GM20000 (cell line): ENCODE measurements at regions not wholly inside any gene's neighbourhood (a gene's known extent, or its start where the extent isn't known, plus 50 kb on each side); places are given as distances from the start of the nearest gene placed in this dataset.

ENCODE experiments used
- DNase-seq: peaks from one replicate; pipeline ENCODE4 v3.0.0; 2012; ENCODE audit warnings: low spot score
- TF ChIP-seq, protein P1 (sequence below): IDR thresholded peaks from 2 replicates; pipeline ENCODE4 v1.5.1; 2012; ENCODE audit warnings: mild to moderate bottlenecking, control low read depth; ENCODE audit errors: extremely low read depth, missing control alignments

DNA sequence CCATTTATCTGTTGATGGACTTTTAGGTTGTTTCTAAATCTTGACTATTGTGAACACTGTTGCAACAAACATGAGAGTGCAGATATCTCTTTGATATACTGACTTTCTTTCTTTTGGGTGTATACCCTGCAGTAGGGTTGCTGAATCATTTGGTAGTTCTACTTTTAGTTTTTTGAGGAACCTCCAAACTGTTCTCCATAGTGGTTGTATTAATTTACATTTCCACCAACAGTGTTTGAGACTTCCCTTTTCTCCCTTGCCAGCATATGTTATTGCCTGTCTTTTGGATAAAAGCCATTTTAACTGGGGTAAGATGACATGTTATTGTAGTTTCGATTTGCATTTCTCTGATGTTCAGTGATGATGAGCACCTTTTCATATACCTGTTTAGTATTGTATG is 330.0 kb downstream of the DDX10 start:
- DNase-seq = no peak
- TF ChIP-seq, protein P1, sequence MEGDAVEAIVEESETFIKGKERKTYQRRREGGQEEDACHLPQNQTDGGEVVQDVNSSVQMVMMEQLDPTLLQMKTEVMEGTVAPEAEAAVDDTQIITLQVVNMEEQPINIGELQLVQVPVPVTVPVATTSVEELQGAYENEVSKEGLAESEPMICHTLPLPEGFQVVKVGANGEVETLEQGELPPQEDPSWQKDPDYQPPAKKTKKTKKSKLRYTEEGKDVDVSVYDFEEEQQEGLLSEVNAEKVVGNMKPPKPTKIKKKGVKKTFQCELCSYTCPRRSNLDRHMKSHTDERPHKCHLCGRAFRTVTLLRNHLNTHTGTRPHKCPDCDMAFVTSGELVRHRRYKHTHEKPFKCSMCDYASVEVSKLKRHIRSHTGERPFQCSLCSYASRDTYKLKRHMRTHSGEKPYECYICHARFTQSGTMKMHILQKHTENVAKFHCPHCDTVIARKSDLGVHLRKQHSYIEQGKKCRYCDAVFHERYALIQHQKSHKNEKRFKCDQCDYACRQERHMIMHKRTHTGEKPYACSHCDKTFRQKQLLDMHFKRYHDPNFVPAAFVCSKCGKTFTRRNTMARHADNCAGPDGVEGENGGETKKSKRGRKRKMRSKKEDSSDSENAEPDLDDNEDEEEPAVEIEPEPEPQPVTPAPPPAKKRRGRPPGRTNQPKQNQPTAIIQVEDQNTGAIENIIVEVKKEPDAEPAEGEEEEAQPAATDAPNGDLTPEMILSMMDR = no peak

DNA sequence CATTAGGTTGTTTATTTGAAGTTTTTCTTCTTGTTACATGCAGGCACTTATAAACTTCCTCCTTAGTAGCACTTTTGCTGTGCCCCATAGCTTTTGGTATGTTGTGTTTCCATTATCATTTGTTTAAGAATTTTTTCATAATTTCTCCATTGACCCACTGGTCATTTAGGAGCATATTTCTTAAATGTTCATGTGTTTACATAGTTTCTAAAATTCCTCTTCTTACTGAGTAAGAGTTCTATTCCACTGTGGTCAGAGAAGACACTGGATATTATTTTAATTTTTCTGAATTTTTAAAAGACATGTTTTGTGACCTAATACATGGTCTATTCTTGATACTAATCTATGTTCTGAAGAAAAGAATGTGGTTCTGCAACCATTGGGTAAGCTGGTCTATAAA is 333.0 kb downstream of the DDX10 start:
- TF ChIP-seq, protein P1 = no peak

DNA sequence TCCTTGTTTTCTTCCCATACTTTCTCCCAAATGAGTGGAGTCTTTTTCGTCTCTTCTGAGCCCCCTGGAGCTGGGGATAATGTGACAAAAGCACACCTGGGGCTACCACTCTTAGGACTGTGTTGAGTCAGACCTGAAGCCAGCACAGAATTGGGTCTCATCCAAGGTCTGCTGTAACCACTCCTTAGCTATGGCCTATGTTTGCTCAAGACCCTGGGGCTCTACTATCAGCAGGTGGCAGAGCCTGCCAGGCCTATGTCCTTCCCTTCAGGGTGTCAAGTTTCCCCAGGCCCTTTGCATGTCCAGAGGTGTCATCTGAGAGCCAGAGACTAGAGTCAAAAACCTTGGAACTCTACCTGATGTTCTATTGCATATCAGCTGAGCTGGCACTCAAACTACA is 335.7 kb downstream of the DDX10 start:
- TF ChIP-seq, protein P1 = no peak
- DNase-seq = no peak

More for the DNA sequence above, 333.0 kb downstream of the DDX10 start:
- DNase-seq = no peak

DNA sequence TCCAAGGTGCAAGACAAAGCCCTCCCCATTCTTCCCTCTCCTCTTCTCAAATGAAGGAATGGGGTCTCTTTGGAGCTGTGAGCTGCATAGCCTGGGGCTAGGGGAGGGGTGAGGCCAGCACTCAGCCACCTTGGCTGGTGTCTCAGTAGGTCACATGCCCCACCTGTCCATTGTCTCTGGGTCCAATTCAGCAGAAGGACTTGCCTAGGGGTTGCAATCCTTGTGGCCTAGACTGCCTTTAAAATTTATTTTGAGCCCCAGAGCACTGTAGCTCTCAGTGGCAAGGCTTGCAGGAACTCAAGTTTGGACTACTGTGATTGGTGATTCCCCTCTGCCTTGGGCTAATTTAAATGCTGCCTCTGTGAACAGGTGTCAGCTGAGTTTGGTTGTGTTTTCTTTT is 336.7 kb downstream of the DDX10 start:
- no peak for DNase-seq
- TF ChIP-seq, protein P1 = no peak

DNA sequence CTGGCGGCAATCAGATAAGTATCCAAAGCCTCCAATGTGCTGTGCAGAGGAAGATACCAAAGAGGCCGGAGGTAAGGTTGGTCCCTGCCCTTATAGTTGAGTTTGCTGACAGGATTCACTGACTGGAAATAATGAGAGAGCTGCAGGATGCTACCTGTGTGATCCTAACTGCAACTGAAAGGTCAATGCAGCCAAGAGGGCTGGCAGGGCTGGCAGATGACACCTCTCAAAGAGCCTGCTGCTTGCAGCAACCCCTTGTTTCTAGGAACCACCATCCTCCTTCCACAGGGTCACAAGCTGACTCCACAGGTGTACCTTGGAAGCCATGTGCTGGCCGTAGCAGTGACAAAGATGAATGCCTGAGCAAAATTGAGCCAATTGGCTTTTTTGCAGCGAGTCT is 348.1 kb downstream of the DDX10 start:
- DNase-seq = no peak
- TF ChIP-seq, protein P1 = no peak

DNA sequence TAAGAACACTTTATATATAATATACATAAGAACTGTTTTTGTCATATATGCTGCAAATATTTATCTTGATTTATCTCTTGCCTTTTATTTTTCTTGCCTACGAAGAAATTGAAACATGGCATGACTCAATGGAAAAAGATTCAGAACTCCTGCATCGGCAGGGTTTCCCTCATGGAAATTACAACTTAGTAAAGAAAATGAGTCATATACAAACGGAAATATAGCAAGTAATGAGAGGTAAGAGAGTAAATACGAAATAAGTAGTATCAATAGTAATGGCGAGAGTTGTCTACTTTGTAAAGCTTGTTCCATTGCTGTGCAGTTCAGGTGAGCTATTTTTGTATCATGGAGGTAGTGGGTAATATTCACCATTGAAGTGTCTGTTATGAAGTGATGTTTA is 350.4 kb downstream of the DDX10 start:
- no peak for DNase-seq
- TF ChIP-seq, protein P1 = no peak

DNA sequence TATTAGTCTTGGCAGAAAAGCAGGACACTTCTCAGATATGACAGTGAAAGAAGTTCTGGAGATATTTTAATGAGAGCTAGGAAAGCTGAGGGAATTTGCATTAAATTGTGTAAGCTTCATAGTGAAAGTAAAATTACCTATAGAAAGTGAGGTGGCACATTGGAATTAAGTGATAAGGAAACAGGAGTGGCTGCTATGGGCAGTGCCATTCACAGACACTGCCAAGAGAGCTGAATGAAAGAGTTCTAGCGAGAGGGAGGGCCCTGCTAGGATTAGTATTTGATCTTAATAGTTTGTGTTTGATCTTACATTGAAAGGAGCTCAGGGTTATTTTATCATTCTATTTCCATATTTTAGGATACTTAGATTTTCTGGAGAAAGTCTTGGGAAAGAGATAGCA is 351.9 kb downstream of the DDX10 start:
- TF ChIP-seq, protein P1 = no peak
- no peak for DNase-seq
